Effector memory CD8-positive, alpha-beta T cell (primary cell): ENCODE measurements at regions not wholly inside any gene's neighbourhood (a gene's known extent, or its start where the extent isn't known, plus 50 kb on each side); places are given as distances from the start of the nearest gene placed in this dataset.
"Not testable (repeated sequence)": the region's sequence is repeated elsewhere in the genome, so short reads cannot be mapped to it uniquely, and the experiment has no call there.

Experiments used
- ATAC-seq: fragments of 150-1000 bp; cut with Tn5 transposase; replicated peaks from 2 replicates; pipeline ENCODE4 v1.10.0; 2021; ENCODE audit warnings: mild to moderate bottlenecking, moderate library complexity
- DNase-seq, 3 experiments: peaks; one replicate each; pipeline ENCODE4 v3.0.0; 2021
- H3K27ac Mint-ChIP-seq, 2 donors: one replicate each; pipeline ENCODE4 v1.8.0; 2022; ENCODE audit warnings: mild to moderate bottlenecking in 2 of 2, mixed read lengths in 2 of 2, moderate library complexity in 2 of 2
- H3K27me3 Mint-ChIP-seq, 2 donors: one replicate each; pipeline ENCODE4 v1.8.0; 2022; ENCODE audit warnings: mixed read lengths in 2 of 2
- H3K36me3 Mint-ChIP-seq: one replicate; pipeline ENCODE4 v1.8.0; 2022; ENCODE audit warnings: mild to moderate bottlenecking, moderate library complexity, mixed read lengths; ENCODE audit not compliant: insufficient read depth
- H3K4me1 Mint-ChIP-seq, 2 donors: one replicate each; pipeline ENCODE4 v1.8.0; 2022; ENCODE audit warnings: low read depth in 2 of 2, mixed read lengths in 2 of 2
- H3K4me3 Mint-ChIP-seq, 2 donors: one replicate each; pipeline ENCODE4 v1.8.0; 2022; ENCODE audit warnings: mild to moderate bottlenecking in 2 of 2, mixed read lengths in 2 of 2, moderate library complexity in 2 of 2
- H3K9me3 Mint-ChIP-seq, 2 donors: one replicate each; pipeline ENCODE4 v1.8.0; 2022; ENCODE audit warnings: mixed read lengths in 2 of 2

GRCh38 chr20:19840111-19840710, 82.2 kb downstream of the RIN2 start:
- ATAC-seq (no peak), DNase-seq (no peak)
- no peaks in the 10 kb centered on the region for H3K36me3 Mint-ChIP-seq

GRCh38 chr20:19841740-19842139, 83.7 kb downstream of the RIN2 start:
- ATAC-seq (no peak), DNase-seq (no peak)
- H3K27ac Mint-ChIP-seq = no peak overlapping the region
- no peaks in the 10 kb centered on the region for H3K36me3 Mint-ChIP-seq
- H3K4me1 Mint-ChIP-seq = no peaks in the 10 kb centered on the region
- H3K4me3 Mint-ChIP-seq = no peak overlapping the region
- peaks cover 8 to 9% of the 10 kb centered on the region in 2 donors for H3K27me3 Mint-ChIP-seq
- no peaks in the 10 kb centered on the region for H3K9me3 Mint-ChIP-seq

More at GRCh38 chr20:19840111-19840710, 82.2 kb downstream of the RIN2 start:
- H3K4me1 Mint-ChIP-seq = no peaks in the 10 kb centered on the region
- H3K27me3 Mint-ChIP-seq = no peaks in the 10 kb centered on the region
- no peaks in the 10 kb centered on the region for H3K9me3 Mint-ChIP-seq
- no peak overlapping the region for H3K4me3 Mint-ChIP-seq
- no peak overlapping the region for H3K27ac Mint-ChIP-seq

- not testable (repeated sequence) for H3K27ac Mint-ChIP-seq, DNase-seq, H3K9me3 Mint-ChIP-seq, ATAC-seq, H3K4me3 Mint-ChIP-seq, H3K4me1 Mint-ChIP-seq, H3K36me3 Mint-ChIP-seq
- peaks cover 11 to 15% of the 10 kb centered on the region in 2 donors for H3K27me3 Mint-ChIP-seq
These were observed 86.8 kb downstream of the RIN2 start for GRCh38 chr20:19844850-19845249.

- peaks cover 11 to 15% of the 10 kb centered on the region in 2 donors for H3K27me3 Mint-ChIP-seq
- H3K27ac Mint-ChIP-seq = no peak overlapping the region
- no peak for DNase-seq
- H3K4me3 Mint-ChIP-seq = no peak overlapping the region
- no peaks in the 10 kb centered on the region for H3K36me3 Mint-ChIP-seq
- no peaks in the 10 kb centered on the region for H3K9me3 Mint-ChIP-seq
- no peaks in the 10 kb centered on the region for H3K4me1 Mint-ChIP-seq
- ATAC-seq = no peak
These were observed 89.3 kb downstream of the RIN2 start for GRCh38 chr20:19847383-19847782.

- peaks cover 0 to 2% of the 10 kb centered on the region in 2 donors for H3K9me3 Mint-ChIP-seq
- no peak for ATAC-seq
- no peak for DNase-seq
- peaks cover 11 to 15% of the 10 kb centered on the region in 2 donors for H3K27me3 Mint-ChIP-seq
- H3K36me3 Mint-ChIP-seq = no peaks in the 10 kb centered on the region
- H3K4me1 Mint-ChIP-seq = no peaks in the 10 kb centered on the region
- no peak overlapping the region for H3K4me3 Mint-ChIP-seq
- no peak overlapping the region for H3K27ac Mint-ChIP-seq
These were observed 91.5 kb downstream of the RIN2 start for GRCh38 chr20:19849341-19850197.

- no peak for ATAC-seq
- H3K27me3 Mint-ChIP-seq = peaks cover 11 to 15% of the 10 kb centered on the region in 2 donors
- no peak overlapping the region for H3K4me3 Mint-ChIP-seq
- H3K27ac Mint-ChIP-seq = no peak overlapping the region
- H3K4me1 Mint-ChIP-seq = no peaks in the 10 kb centered on the region
- H3K9me3 Mint-ChIP-seq = peaks cover 0 to 2% of the 10 kb centered on the region in 2 donors
- DNase-seq = no peak
- no peaks in the 10 kb centered on the region for H3K36me3 Mint-ChIP-seq
These were observed 92.1 kb downstream of the RIN2 start for GRCh38 chr20:19850198-19850533.

GRCh38 chr20:19851861-19852260, 93.8 kb downstream of the RIN2 start:
- Mint-ChIP-seq H3K4me1 (no peaks in the 10 kb centered on the region), H3K4me3 (no peak overlapping the region), H3K9me3 (peaks cover 0 to 2% of the 10 kb centered on the region in 2 donors), H3K36me3 (peaks cover 3% of the 10 kb centered on the region), H3K27ac (no peak overlapping the region), H3K27me3 (peaks cover 1 to 5% of the 10 kb centered on the region in 2 donors)
- no peak for DNase-seq
- ATAC-seq = no peak

GRCh38 chr20:19855416-19855815, 97.4 kb downstream of the RIN2 start:
- Mint-ChIP-seq H3K4me3 (no peak overlapping the region), H3K9me3 (peaks cover 0 to 6% of the 10 kb centered on the region in 2 donors), H3K36me3 (peaks cover 3% of the 10 kb centered on the region), H3K27me3 (peaks cover 0 to 8% of the 10 kb centered on the region in 2 donors), H3K27ac (no peak overlapping the region), H3K4me1 (no peaks in the 10 kb centered on the region)
- ATAC-seq (no peak), DNase-seq (no peak)

- peaks cover 5 to 8% of the 10 kb centered on the region in 2 donors for H3K9me3 Mint-ChIP-seq
- H3K4me1 Mint-ChIP-seq = no peaks in the 10 kb centered on the region
- DNase-seq (no peak), ATAC-seq (no peak)
- H3K36me3 Mint-ChIP-seq = peaks cover 3% of the 10 kb centered on the region
- H3K27ac Mint-ChIP-seq = no peak overlapping the region
- H3K4me3 Mint-ChIP-seq = no peak overlapping the region
- peaks cover 0 to 26% of the 10 kb centered on the region in 2 donors for H3K27me3 Mint-ChIP-seq
These were observed 100.7 kb downstream of the RIN2 start for GRCh38 chr20:19858466-19859371.

- Mint-ChIP-seq H3K27ac (no peak overlapping the region), H3K27me3 (peaks cover 0 to 32% of the 10 kb centered on the region in 2 donors), H3K4me1 (no peaks in the 10 kb centered on the region), H3K36me3 (peaks cover 3% of the 10 kb centered on the region), H3K4me3 (no peak overlapping the region), H3K9me3 (peaks cover 5 to 7% of the 10 kb centered on the region in 2 donors)
- DNase-seq (no peak), ATAC-seq (no peak)
These were observed 101.4 kb downstream of the RIN2 start for GRCh38 chr20:19859444-19859843.

- H3K27me3 Mint-ChIP-seq = peaks cover 0 to 32% of the 10 kb centered on the region in 2 donors
- DNase-seq (no peak), ATAC-seq (no peak)
- H3K4me3 Mint-ChIP-seq = no peak overlapping the region
- H3K27ac Mint-ChIP-seq = no peak overlapping the region
- peaks cover 5 to 6% of the 10 kb centered on the region in 2 donors for H3K9me3 Mint-ChIP-seq
- H3K4me1 Mint-ChIP-seq = no peaks in the 10 kb centered on the region
- peaks cover 3% of the 10 kb centered on the region for H3K36me3 Mint-ChIP-seq
These were observed 102.7 kb downstream of the RIN2 start for GRCh38 chr20:19860737-19861136.

GRCh38 chr20:19861147-19861759, 103.2 kb downstream of the RIN2 start:
- H3K27me3 Mint-ChIP-seq = peaks cover 0 to 32% of the 10 kb centered on the region in 2 donors
- H3K36me3 Mint-ChIP-seq = peaks cover 2% of the 10 kb centered on the region
- no peak overlapping the region for H3K4me3 Mint-ChIP-seq
- DNase-seq (no peak), ATAC-seq (no peak)
- peaks cover 5 to 6% of the 10 kb centered on the region in 2 donors for H3K9me3 Mint-ChIP-seq
- H3K27ac Mint-ChIP-seq = no peak overlapping the region
- no peaks in the 10 kb centered on the region for H3K4me1 Mint-ChIP-seq

GRCh38 chr20:19864130-19864529, 106.1 kb downstream of the RIN2 start:
- no peak for ATAC-seq
- H3K36me3 Mint-ChIP-seq = no peaks in the 10 kb centered on the region

More at GRCh38 chr20:19864130-19864529, 106.1 kb downstream of the RIN2 start:
- no peak overlapping the region for H3K4me3 Mint-ChIP-seq
- H3K27ac Mint-ChIP-seq = no peak overlapping the region
- H3K9me3 Mint-ChIP-seq = peaks cover 5 to 6% of the 10 kb centered on the region in 2 donors
- H3K27me3 Mint-ChIP-seq = peaks cover 8 to 39% of the 10 kb centered on the region in 2 donors
- no peaks in the 10 kb centered on the region for H3K4me1 Mint-ChIP-seq
- no peak for DNase-seq
